GM18502 (cell line): ENCODE measurements at regions not wholly inside any gene's neighbourhood (a gene's known extent, or its start where the extent isn't known, plus 50 kb on each side); places are given as distances from the start of the nearest gene placed in this dataset.
"Not testable (repeated sequence)": the region's sequence is repeated elsewhere in the genome, so short reads cannot be mapped to it uniquely, and the experiment has no call there.

Experiments
- ATAC-seq: cut with Tn5 transposase; IDR thresholded peaks from one replicate; pipeline ENCODE4 v1.9.1; 2021; ENCODE audit warnings: mild to moderate bottlenecking; ENCODE audit not compliant: unreplicated experiment, poor library complexity

GRCh38 chr5:124560370-124560769 lies 186.1 kb downstream of the ZNF608 start:
- ATAC-seq = no peak

DNA sequence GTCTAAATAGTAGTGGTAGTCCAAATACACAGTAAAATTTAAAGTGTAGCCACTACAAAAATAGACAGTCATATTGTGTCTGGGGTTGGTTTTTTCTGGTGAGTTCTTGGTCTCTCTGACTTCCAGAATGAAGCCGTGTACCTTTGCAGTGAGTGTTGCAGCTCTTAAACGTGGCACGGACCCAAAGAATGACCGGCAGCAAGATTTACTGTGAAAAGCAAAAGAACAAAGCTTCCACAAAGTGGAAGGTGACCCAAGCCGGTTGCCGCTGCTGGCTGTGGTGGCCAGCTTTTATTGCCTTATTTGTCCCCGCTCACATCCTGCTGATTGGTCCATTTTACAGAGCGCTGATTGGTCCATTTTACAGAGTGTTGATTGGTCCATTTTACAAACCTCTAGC lies 188.7 kb downstream of the ZNF608 start:
- ATAC-seq = no peak

GRCh38 chr5:124554746-124555578 lies 191.5 kb downstream of the ZNF608 start:
- no peak for ATAC-seq

- no peak for ATAC-seq
Observed at GRCh38 chr5:124553911-124554310, 192.5 kb downstream of the ZNF608 start.

DNA sequence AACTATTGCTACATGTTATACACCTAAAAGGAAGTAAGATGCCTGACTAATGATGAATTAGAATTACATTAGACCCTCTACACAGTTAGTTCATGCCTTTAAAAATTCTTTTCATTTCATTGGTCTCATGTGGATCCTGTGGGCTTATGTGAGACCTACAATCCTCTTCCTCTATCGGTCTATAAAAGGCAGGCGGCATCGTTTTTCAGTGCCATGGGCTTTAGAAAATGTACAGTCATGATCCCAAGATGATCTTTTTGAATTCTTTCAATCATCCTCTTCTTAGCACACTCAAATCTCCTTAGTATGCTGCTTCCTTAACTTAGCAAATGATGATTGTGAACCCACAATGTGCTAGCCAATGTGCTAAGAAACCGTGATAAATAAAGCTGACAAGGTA lies 193.9 kb downstream of the ZNF608 start:
- ATAC-seq = no peak

- no peak for ATAC-seq
Observed at GRCh38 chr5:124551939-124552279, 194.5 kb downstream of the ZNF608 start.

DNA sequence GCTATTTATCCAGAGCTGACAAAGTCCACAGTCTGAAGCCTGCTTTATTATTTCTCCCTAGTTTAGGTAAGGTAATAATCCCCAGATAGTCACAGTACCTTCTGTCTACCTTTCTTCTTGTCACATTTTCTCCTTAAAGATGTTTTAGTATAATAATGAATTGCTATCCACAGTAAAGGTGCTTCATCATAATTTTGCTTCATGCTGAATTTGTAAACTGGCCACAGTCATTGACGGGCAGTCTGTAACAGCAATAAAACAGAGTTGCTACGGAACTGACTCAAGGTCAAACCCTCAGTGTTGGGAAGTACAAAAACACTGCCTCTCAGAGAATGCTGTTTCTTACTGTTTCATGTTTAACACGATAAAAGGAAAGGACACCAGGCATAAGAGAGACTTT lies 195.7 kb downstream of the ZNF608 start:
- no peak for ATAC-seq

GRCh38 chr5:124549891-124550436 lies 196.5 kb downstream of the ZNF608 start:
- no peak for ATAC-seq

DNA sequence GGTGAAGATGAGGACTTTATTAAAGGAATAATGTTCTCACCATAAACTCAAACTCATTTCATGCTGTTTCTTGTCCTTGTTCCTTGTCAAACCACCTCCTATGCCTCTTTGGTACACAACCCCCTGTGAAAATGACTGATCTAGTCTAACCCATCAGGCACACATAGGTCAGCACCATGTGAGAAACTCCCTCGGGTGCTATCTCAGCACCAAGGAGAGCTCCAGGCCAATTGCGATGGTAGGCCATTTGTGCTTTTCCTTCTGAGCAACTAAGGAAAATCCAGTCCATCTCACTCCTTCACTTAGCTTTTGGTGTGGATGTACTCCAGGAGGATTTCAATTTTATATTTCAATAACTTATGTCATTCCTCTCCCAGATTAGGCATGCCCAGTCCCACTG lies 199.8 kb downstream of the ZNF608 start:
- ATAC-seq = no peak

- peak; percentile 99 for ATAC-seq
Observed at GRCh38 chr5:124544366-124545055, 201.9 kb downstream of the ZNF608 start.

- no peak for ATAC-seq
Observed at GRCh38 chr5:124538931-124539330, 207.5 kb downstream of the ZNF608 start.

- no peak for ATAC-seq
Observed at GRCh38 chr5:124538191-124538590, 208.2 kb downstream of the ZNF608 start.

DNA sequence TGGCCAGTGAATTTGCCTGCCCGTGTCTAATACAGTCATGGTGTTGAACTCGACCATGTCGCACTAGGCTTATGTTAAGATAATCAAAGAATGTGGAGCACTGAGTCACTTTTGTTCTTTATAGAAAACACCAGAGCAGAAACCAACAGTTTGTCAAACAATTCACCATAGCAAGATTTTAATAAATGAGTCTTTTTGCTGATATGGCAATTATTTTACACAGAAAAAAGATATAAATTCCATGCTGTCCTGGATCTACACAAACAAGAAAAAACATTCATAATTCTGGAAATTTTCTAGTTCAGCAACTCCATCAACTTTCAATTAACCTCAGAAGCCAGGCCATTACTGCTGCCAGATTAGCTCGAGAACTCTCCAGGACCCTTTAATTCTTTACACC lies 208.9 kb downstream of the ZNF608 start:
- ATAC-seq = no peak

GRCh38 chr5:124537107-124537506 lies 209.3 kb downstream of the ZNF608 start:
- ATAC-seq = no peak

DNA sequence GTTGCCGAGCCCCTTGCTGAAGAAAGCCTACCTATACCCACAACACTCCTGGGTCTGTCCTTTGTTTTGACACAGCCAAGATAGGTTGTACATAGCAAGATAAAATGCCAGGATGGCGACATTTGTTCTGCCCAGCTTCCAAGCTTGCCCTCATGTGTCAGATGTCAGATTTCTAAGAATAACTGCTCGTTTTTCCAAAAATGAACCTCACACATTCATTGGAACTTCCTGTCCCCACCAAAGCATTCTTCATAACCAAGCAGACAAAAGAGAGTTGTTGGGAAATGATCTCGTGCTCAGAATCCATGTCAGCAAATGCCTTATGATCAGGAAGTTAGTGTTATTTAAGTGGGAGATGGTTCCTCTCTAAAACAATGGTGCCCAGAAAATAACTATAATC lies 210.1 kb downstream of the ZNF608 start:
- ATAC-seq = no peak

DNA sequence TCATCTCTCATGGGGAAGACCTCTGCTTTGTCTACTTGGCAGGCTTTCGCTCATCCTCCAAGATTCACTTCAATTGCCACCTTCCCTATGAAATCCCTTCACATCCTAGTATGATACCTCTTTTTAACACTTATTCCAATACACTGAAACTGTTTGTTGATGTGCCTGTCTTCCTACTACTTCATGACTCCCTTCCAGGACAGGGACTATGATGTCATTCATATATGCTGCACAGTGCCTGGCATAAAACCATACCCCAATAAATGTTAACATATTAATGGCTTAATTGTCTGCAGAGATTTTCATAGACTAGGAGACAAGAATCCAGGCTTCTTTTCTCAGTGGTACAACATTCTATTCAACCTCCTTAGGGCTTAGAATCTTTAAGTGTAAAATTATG lies 215.5 kb downstream of the ZNF608 start:
- ATAC-seq = no peak

- peak; percentile 71 for ATAC-seq
Observed at GRCh38 chr5:124528838-124529237, 217.6 kb downstream of the ZNF608 start.

DNA sequence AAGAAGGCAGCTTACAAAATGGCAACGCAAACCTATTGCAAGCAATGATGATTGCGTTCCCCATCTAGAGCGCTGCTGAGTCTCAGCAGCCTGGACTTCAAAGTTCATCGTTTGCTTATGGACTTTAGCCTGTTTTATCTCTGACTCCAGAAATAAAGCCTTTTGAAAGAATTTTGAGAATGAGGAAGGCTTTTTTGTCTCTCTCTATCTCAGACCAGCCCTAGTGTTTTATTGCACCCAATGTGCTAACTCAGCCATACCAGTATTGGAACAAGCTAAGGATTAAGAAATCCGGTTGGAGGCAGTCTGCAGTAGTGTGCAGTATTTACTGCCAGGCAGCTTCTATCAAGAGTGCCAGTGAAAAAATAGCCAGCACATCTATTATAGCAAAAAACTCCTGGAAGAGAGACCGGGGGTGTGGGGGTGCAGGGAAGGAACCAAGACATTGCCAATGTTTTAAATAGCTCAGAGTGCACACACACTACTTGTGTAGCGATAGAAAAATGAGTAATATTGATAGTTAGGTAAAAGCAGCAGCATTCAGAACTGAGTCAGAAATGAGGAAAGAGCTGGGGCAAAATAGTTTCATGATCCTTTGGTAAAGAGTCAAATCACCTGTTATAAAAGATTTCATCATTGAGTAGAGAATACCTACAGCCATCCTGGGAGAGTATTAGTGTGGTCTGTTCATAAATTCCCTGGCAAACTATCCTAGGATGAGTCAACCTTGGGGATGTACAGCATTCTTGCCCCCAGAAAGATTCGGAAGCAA lies 219.0 kb downstream of the ZNF608 start:
- peak; percentile 52 for ATAC-seq

GRCh38 chr5:124526079-124526478 lies 220.4 kb downstream of the ZNF608 start:
- not testable (repeated sequence) for ATAC-seq

GRCh38 chr5:124524552-124525232 lies 221.7 kb downstream of the ZNF608 start:
- ATAC-seq = peak; percentile 84
